D721Med (cell line): ENCODE measurements at regions not wholly inside any gene's neighbourhood (a gene's known extent, or its start where the extent isn't known, plus 50 kb on each side); places are given as distances from the start of the nearest gene placed in this dataset.

Source experiments
- DNase-seq: peaks from one replicate; pipeline ENCODE4 v3.0.0; 2011; ENCODE audit warnings: low spot score; ENCODE audit not compliant: insufficient read length
- FAIRE-seq: peaks from 2 replicates; lab custom pipeline; 2011; peaks lifted over from hg19 to GRCh38; lab: Jason Lieb, UNC
- TF ChIP-seq, protein P1 (sequence below): IDR thresholded peaks from 2 replicates; pipeline ENCODE4 v1.5.1; 2012; ENCODE audit warnings: mild to moderate bottlenecking, control low read depth; ENCODE audit not compliant: insufficient read depth; ENCODE audit errors: missing control alignments

DNA sequence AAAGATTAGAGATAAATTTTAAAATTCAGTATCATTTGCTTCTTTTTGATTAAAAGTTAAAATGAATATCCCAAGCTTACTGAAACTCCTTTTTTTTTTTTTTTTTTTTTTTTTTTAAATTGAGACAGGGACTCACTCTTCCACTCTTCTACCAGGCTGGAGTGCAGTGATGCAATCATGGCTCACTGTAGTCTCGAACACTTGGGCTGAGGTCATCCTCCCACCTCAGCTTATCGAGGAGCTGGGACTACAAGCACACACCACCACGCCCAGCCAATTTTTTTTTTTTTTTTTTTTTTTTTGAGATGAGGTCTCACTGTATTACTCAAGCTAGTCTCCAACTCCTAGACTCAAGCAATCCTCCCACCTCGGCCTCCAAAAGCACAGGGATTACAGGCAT lies 92.1 kb upstream of the RGS18 start:
- FAIRE-seq (no peak), DNase-seq (no peak)
- TF ChIP-seq, protein P1, sequence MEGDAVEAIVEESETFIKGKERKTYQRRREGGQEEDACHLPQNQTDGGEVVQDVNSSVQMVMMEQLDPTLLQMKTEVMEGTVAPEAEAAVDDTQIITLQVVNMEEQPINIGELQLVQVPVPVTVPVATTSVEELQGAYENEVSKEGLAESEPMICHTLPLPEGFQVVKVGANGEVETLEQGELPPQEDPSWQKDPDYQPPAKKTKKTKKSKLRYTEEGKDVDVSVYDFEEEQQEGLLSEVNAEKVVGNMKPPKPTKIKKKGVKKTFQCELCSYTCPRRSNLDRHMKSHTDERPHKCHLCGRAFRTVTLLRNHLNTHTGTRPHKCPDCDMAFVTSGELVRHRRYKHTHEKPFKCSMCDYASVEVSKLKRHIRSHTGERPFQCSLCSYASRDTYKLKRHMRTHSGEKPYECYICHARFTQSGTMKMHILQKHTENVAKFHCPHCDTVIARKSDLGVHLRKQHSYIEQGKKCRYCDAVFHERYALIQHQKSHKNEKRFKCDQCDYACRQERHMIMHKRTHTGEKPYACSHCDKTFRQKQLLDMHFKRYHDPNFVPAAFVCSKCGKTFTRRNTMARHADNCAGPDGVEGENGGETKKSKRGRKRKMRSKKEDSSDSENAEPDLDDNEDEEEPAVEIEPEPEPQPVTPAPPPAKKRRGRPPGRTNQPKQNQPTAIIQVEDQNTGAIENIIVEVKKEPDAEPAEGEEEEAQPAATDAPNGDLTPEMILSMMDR = no peak

DNA sequence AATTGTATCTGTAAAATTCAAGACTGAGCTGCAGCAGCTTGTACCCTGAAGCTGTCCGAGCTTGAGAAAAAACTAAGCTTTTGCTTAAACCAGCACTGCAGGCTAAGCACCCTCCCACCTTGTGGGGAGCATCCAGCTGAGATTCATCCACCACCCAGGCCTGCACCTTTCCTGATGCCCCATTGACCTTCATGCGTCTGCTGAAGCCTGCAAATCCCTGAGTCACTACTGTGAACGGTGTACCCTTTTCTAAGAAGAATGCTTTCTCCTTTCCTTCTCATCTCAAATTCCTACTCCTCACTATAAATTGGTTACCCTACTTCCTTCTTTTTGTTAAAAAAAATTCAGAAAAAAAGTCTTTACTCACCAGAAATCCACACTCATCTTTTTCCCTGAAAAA lies 90.9 kb upstream of the RGS18 start:
- TF ChIP-seq, protein P1 = no peak
- DNase-seq = no peak
- FAIRE-seq = no peak

DNA sequence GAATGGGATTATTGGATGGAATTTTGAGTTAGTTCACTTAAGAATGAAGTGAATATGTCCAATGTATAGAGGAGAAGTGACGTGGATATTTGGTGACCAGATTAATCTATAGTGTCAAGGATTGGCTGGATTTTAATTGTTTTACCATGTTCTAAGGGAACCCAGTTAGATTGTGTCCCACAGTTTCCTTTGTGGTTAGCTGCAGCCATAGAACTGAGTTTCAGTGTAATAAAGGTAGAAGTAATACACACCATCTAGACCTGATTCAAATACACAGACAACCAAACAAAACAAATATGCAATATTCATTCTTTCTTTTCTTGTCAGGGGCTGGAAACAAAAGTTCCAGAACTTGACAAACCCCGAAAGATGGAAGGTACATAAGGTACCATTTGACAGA lies 88.0 kb upstream of the RGS18 start:
- FAIRE-seq = peak; percentile 81
- TF ChIP-seq, protein P1 = no peak

DNA sequence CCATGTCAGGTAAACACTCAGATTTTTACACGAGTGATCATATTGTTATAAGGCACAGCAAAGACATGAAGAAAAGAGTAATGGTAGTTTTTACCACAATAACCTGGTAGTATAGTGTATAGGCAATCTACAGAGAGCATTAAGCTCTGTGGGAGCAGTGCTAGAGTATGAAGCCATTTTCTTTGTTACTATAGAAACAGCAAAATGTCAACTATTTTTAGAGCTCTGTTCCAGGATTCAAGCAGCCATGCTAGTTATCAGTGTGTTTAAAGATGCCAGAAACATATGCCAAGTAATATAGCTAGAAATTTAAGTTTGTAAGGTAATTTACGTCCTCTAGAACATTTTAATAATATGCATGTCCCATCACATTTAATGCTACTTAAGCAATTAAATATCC lies 77.6 kb upstream of the RGS18 start:
- TF ChIP-seq, protein P1 = no peak
- FAIRE-seq = peak; percentile 51
- no peak for DNase-seq

More for the DNA sequence above, 88.0 kb upstream of the RGS18 start:
- no peak for DNase-seq

DNA sequence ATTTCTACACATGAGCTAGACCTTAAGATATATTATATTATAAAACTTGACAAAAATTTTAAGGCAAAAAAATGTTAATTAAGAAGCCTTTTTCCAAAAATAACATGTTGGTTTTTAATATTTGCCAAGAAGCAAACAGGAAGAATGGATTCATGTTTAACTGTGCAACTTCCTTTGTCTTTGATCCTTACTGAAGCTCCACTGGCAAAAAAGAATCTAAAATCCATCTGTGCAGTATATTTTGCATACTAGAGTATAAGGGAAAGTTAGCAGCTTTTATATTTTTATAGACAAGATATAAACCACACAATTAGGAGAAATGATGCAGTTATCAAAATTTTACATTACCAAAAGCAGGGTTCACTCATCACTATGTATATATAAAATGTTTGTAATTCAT lies 76.9 kb upstream of the RGS18 start:
- TF ChIP-seq, protein P1 = no peak
- FAIRE-seq (no peak), DNase-seq (no peak)

DNA sequence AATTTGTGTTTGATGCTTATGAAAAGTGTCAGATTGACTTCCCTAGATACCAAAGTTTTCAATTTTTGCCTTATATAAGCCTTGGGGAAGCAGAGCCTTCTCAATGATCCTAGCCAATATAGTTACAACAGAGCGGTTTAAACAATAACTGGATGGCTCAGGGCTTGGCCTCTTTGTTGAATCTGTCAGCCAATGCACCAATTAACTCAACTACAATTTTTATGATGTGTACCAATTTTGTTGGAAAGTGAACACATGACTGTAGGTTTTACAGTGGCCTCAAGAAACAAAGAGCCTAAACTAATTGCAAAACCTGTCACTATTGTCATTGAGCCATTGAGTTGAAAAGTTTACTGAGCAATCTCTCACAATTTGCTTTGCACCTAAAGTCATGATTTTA lies 71.6 kb upstream of the RGS18 start:
- DNase-seq (no peak), FAIRE-seq (no peak)

DNA sequence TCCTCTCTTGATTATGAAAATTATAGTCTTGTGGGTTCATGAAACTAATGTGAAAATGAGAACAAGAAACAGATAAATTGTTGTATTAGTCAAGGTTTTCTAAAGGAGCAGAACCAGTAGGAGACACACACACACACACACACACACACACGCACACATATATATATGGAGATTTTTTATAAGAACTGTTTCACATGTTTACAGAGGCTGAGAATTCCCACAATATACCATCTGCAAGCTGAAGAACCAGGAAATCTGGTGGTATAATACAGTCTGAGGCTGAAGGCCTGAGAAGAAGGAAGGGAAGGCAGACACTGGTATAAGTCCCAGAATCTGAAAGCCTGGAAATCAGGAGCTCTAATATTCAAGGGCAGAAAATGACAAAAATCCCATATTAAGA lies 70.9 kb upstream of the RGS18 start:
- TF ChIP-seq, protein P1 = no peak
- DNase-seq = no peak
- no peak for FAIRE-seq

More for the DNA sequence above, 71.6 kb upstream of the RGS18 start:
- TF ChIP-seq, protein P1 = no peak
